Uterus (tissue), 3 donors: ENCODE measurements at regions not wholly inside any gene's neighbourhood (a gene's known extent, or its start where the extent isn't known, plus 50 kb on each side); places are given as distances from the start of the nearest gene placed in this dataset.

Experiments used
- DNase-seq, 2 donors: peaks; one replicate each; pipeline ENCODE4 v3.0.0-alpha.2; 2019 to 2020
- H3K27ac ChIP-seq, 2 donors: fragments of 200-600 bp; sonication (generic); 1 replicate in 1 of 2; 2 replicates in 1 of 2; pipeline ENCODE4 v1.5.1; 2016 to 2018
- H3K27me3 ChIP-seq, 2 donors: fragments of 200-600 bp; sonication (generic); one replicate each; pipeline ENCODE4 v1.5.1; 2018 to 2019; ENCODE audit warnings: control low read depth in 1 of 2
- H3K36me3 ChIP-seq, 2 donors: fragments of 200-600 bp; sonication (generic); one replicate each; pipeline ENCODE4 v1.5.1; 2019; ENCODE audit warnings: control low read depth in 1 of 2
- H3K4me1 ChIP-seq, 2 donors: fragments of 200-600 bp; sonication (generic); one replicate each; pipeline ENCODE4 v1.5.1; 2018 to 2019; ENCODE audit warnings: control low read depth in 1 of 2
- H3K4me3 ChIP-seq, 2 donors: fragments of 200-600 bp; sonication (generic); 1 replicate in 1 of 2; 2 replicates in 1 of 2; pipeline ENCODE4 v1.5.1; 2018 to 2019; ENCODE audit warnings: mild to moderate bottlenecking in 1 of 2
- H3K9me3 ChIP-seq, 2 donors: fragments of 200-600 bp; sonication (generic); one replicate each; pipeline ENCODE4 v1.5.1; 2019; ENCODE audit warnings: control low read depth in 1 of 2
- CTCF ChIP-seq, 4 experiments: fragments of 200-600 bp in 2 of 4; fragments of 450-650 bp in 2 of 4; sonication (generic) in 2 of 4; IDR thresholded peaks; one replicate each; pipeline ENCODE4 v1.5.1; 2016 to 2019; ENCODE audit warnings: antibody characterized with exemption in 4 of 4, mild to moderate bottlenecking in 2 of 4, moderate library complexity in 1 of 4
- POLR2A ChIP-seq, 2 donors: fragments of 450-650 bp; IDR thresholded peaks; one replicate each; pipeline ENCODE4 v1.6.1; 2016; ENCODE audit warnings: antibody characterized with exemption in 2 of 2, mild to moderate bottlenecking in 1 of 2, moderate library complexity in 1 of 2
- intact Hi-C: fragments of 100-400 bp; cut with DNase I; formaldehyde crosslinking; loops from one replicate; pipeline ENCODE4 v1.15.1; 2023; ENCODE audit warnings: low total_unique reads
- donor health status: DM: yes; HTN: yes; CAD: no.

DNA sequence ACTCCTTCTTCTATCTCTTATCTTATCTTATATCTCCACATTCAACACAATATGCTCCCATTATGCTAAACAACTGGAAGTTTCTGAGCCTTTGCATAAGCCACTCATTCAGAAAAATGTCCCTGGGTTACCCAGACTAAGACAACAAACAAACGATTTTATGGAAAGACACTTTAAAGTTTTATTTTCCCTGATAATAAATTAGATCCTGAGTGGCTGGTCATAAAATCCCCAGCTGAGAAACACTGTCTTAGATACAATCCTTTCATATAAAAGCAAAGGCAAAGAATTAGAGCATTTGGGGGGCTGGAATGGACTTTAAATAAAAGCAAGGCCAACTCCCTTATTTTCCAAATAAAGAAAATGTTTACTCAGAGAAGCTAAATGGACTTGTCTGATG is 322.3 kb downstream of the GBE1 start:
- H3K36me3 ChIP-seq: no peaks in the 10 kb centered on the region
- H3K4me1 ChIP-seq: no peaks in the 10 kb centered on the region
- H3K9me3 ChIP-seq: no peaks in the 10 kb centered on the region
- no peak overlapping the region for H3K4me3 ChIP-seq
- intact Hi-C loops: no loop called here
- no peak overlapping the region for H3K27ac ChIP-seq
- no peaks in the 10 kb centered on the region for H3K27me3 ChIP-seq
- no peak for DNase-seq
- TF ChIP-seq POLR2A (IDR thresholded peaks at IDR 0.05): no peak
- no peak for TF ChIP-seq CTCF (IDR thresholded peaks at IDR 0.05)

DNA sequence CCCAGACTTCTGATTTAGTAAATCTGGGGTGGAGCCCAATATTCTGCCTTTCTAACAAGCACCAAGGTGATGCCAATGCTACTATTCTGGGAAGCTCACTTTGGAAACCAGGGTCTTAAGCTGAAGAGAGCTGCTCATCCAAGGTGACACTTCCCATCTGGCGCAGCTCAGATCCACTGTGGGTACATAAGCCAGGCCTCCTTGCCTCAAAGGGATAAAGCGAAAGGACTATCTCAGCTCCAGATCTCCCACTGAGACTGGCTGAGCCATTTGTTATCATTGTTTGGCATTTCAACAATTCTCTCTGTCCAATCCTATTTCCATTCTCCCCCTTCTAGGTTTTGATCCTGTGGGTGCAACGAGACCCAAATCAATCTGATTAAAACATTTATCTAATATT is 323.8 kb downstream of the GBE1 start:
- no peak for DNase-seq
- Histone ChIP-seq H3K9me3 (no peaks in the 10 kb centered on the region), H3K27me3 (no peaks in the 10 kb centered on the region), H3K4me1 (no peaks in the 10 kb centered on the region), H3K4me3 (no peak overlapping the region), H3K36me3 (no peaks in the 10 kb centered on the region), H3K27ac (no peak overlapping the region)
- intact Hi-C loops: no loop called here
- TF ChIP-seq POLR2A (IDR thresholded peaks at IDR 0.05): no peak
- no peak for TF ChIP-seq CTCF (IDR thresholded peaks at IDR 0.05)

- intact Hi-C loops: no loop called here
- TF ChIP-seq CTCF (IDR thresholded peaks at IDR 0.05) (no peak), POLR2A (IDR thresholded peaks at IDR 0.05) (no peak)
Observed at GRCh38 chr3:81436182-81436581, 325.3 kb downstream of the GBE1 start.

DNA sequence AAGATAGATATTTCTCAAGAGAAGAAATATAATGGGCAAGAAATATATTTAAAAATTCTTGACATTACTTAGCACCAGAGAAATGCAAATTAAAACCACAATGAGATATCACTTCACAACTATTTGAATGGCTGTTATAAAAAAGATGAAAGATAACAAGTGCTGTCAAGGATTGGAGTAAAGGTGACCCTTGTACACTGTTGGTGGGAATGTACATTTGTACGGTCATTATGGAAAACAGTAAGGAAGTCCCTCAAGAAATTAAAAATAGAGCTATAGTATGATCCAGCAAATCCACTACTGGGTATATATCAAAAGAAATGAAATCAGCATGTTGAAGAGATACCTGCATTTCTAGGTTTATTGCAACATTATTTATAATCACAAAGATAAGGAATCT is 326.4 kb downstream of the GBE1 start:
- H3K4me1 ChIP-seq: no peaks in the 10 kb centered on the region
- intact Hi-C loops: no loop called here

More at GRCh38 chr3:81436182-81436581, 325.3 kb downstream of the GBE1 start:
- H3K9me3 ChIP-seq: no peaks in the 10 kb centered on the region
- no peaks in the 10 kb centered on the region for H3K4me1 ChIP-seq
- no peak overlapping the region for H3K27ac ChIP-seq
- no peaks in the 10 kb centered on the region for H3K27me3 ChIP-seq
- DNase-seq: no peak
- H3K36me3 ChIP-seq: no peaks in the 10 kb centered on the region
- H3K4me3 ChIP-seq: no peak overlapping the region

DNA sequence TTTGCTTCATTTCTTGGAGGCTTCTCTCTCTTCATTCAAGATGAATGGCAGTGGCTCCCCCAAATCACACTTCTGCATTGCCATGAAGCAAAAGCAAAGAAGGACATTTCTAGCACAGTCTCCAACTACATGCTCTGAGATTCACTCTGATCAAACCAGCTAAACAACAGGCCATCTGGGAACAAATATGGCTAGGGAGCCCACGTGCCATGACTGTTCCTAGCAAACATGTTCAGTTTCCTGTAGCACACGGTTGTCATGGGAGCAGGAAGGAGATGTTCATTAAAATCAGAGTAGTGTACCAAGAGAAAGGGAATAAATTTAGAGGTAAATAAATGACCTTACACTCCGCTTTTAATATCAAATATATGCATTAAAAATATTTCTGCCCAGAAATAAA is 327.3 kb downstream of the GBE1 start:
- no peak for TF ChIP-seq CTCF (IDR thresholded peaks at IDR 0.05)
- no peak for TF ChIP-seq POLR2A (IDR thresholded peaks at IDR 0.05)
- H3K27ac ChIP-seq: no peak overlapping the region
- no peaks in the 10 kb centered on the region for H3K27me3 ChIP-seq
- intact Hi-C loops: no loop called here
- H3K4me3 ChIP-seq: no peak overlapping the region
- H3K36me3 ChIP-seq: no peaks in the 10 kb centered on the region
- H3K4me1 ChIP-seq: no peaks in the 10 kb centered on the region
- no peaks in the 10 kb centered on the region for H3K9me3 ChIP-seq
- no peak for DNase-seq

More for the DNA sequence above, 326.4 kb downstream of the GBE1 start:
- no peaks in the 10 kb centered on the region for H3K27me3 ChIP-seq
- no peaks in the 10 kb centered on the region for H3K36me3 ChIP-seq
- H3K27ac ChIP-seq: no peak overlapping the region
- TF ChIP-seq POLR2A (IDR thresholded peaks at IDR 0.05) (no peak), CTCF (IDR thresholded peaks at IDR 0.05) (no peak)
- no peak for DNase-seq
- no peak overlapping the region for H3K4me3 ChIP-seq
- H3K9me3 ChIP-seq: no peaks in the 10 kb centered on the region
